Hepatocyte (in vitro differentiated cells): ENCODE measurements at regions not wholly inside any gene's neighbourhood (a gene's known extent, or its start where the extent isn't known, plus 50 kb on each side); places are given as distances from the start of the nearest gene placed in this dataset.

ENCODE experiments used
- DNase-seq: peaks from one replicate; pipeline ENCODE4 v3.0.0-alpha.2; 2016; ENCODE audit warnings: low spot score
- H2AFZ ChIP-seq: fragments of 200-600 bp; sonication (generic); 2 replicates; pipeline ENCODE4 v1.6.0; 2016; ENCODE audit warnings: antibody characterized with exemption, mild to moderate bottlenecking
- H3K27ac ChIP-seq: fragments of 200-600 bp; sonication (generic); 2 replicates; pipeline ENCODE4 v1.5.1; 2016; ENCODE audit warnings: mild to moderate bottlenecking
- H3K27me3 ChIP-seq: fragments of 200-600 bp; sonication (generic); 2 replicates; pipeline ENCODE4 v1.6.1; 2016
- H3K36me3 ChIP-seq: fragments of 200-600 bp; sonication (generic); replicated peaks from 2 replicates; pipeline ENCODE4 v1.5.1; 2016; ENCODE audit warnings: low read depth; ENCODE audit not compliant: insufficient read depth
- H3K4me1 ChIP-seq: fragments of 200-600 bp; sonication (generic); 2 replicates; pipeline ENCODE4 v1.5.1; 2016; ENCODE audit warnings: mild to moderate bottlenecking, moderate library complexity; ENCODE audit not compliant: insufficient read depth
- H3K4me2 ChIP-seq: fragments of 200-600 bp; sonication (generic); 2 replicates; pipeline ENCODE4 v1.6.0; 2016
- H3K4me3 ChIP-seq: fragments of 200-600 bp; sonication (generic); 2 replicates; pipeline ENCODE4 v1.5.1; 2016; ENCODE audit warnings: mild to moderate bottlenecking
- H3K79me2 ChIP-seq: fragments of 200-600 bp; sonication (generic); 2 replicates; pipeline ENCODE4 v1.6.0; 2017; ENCODE audit warnings: mild to moderate bottlenecking
- H3K9me2 ChIP-seq: fragments of 200-600 bp; sonication (generic); replicated peaks from 2 replicates; pipeline ENCODE4 v1.6.0; 2017; ENCODE audit warnings: mild to moderate bottlenecking; ENCODE audit not compliant: insufficient read depth
- H3K9me3 ChIP-seq: fragments of 200-600 bp; sonication (generic); 2 replicates; pipeline ENCODE4 v1.5.1; 2016; ENCODE audit warnings: low read depth, mild to moderate bottlenecking
- H4K20me1 ChIP-seq: fragments of 200-600 bp; sonication (generic); 2 replicates; pipeline ENCODE4 v1.6.0; 2016; ENCODE audit warnings: mild to moderate bottlenecking; ENCODE audit not compliant: insufficient read depth, poor library complexity, severe bottlenecking
- CTCF ChIP-seq: fragments of 200-600 bp; sonication (generic); IDR thresholded peaks from 2 replicates; pipeline ENCODE4 v1.5.1; 2016; ENCODE audit warnings: antibody characterized with exemption, mild to moderate bottlenecking; ENCODE audit not compliant: poor library complexity
- EZH2 ChIP-seq: fragments of 200-600 bp; sonication (generic); IDR thresholded peaks from 2 replicates; pipeline ENCODE4 v1.6.1; 2016; ENCODE audit warnings: antibody characterized with exemption, mild to moderate bottlenecking, borderline replicate concordance
- EZH2phosphoT487 ChIP-seq: fragments of 200-600 bp; sonication (generic); IDR thresholded peaks from one replicate; pipeline ENCODE4 v1.6.1; 2018; ENCODE audit warnings: antibody characterized with exemption, mild to moderate bottlenecking, low read depth, moderate library complexity; ENCODE audit not compliant: unreplicated experiment, severe bottlenecking
- WGBS: methylation state at CpG from one replicate; pipeline ENCODE4 v1.1.6; 2016; ENCODE audit warnings: low lambda C conversion rate; ENCODE audit errors: missing lambda C conversion rate; 5-methylcytosine and 5-hydroxymethylcytosine counted together

- Histone ChIP-seq H3K9me3 (no peaks in the 10 kb centered on the region), H2AFZ (no peak overlapping the region), H4K20me1 (no peaks in the 10 kb centered on the region), H3K27ac (no peak overlapping the region), H3K4me2 (no peak overlapping the region), H3K27me3 (no peaks in the 10 kb centered on the region), H3K36me3 (no peaks in the 10 kb centered on the region), H3K4me1 (no peaks in the 10 kb centered on the region), H3K9me2 (no peaks in the 10 kb centered on the region), H3K79me2 (no peaks in the 10 kb centered on the region), H3K4me3 (no peak overlapping the region)
- TF ChIP-seq EZH2: no peak
- DNase-seq: no peak
- WGBS: 86% methylated on average over 5 of the region's 5 CpGs
Measured at GRCh38 chr6:167465482-167465881, 140.6 kb downstream of the TTLL2 start.

GRCh38 chr6:167467282-167467681 lies 142.4 kb downstream of the TTLL2 start:
- TF ChIP-seq CTCF (no peak), EZH2phosphoT487 (no peak), EZH2 (no peak)
- 95% methylated on average over 9 of the region's 9 CpGs for WGBS

GRCh38 chr6:167467793-167468431 lies 143.0 kb downstream of the TTLL2 start:
- H3K9me2 ChIP-seq: no peaks in the 10 kb centered on the region
- no peaks in the 10 kb centered on the region for H4K20me1 ChIP-seq
- peaks cover 4% of the 10 kb centered on the region for H3K4me1 ChIP-seq
- H2AFZ ChIP-seq: no peak overlapping the region
- H3K27ac ChIP-seq: no peak overlapping the region
- no peak for DNase-seq
- TF ChIP-seq CTCF (no peak), EZH2 (no peak), EZH2phosphoT487 (no peak)
- H3K36me3 ChIP-seq: no peaks in the 10 kb centered on the region
- no peak overlapping the region for H3K4me2 ChIP-seq
- H3K4me3 ChIP-seq: no peak overlapping the region
- H3K9me3 ChIP-seq: no peaks in the 10 kb centered on the region
- WGBS: 95% methylated on average over 39 of the region's 39 CpGs
- no peaks in the 10 kb centered on the region for H3K79me2 ChIP-seq
- H3K27me3 ChIP-seq: no peaks in the 10 kb centered on the region

More at GRCh38 chr6:167467282-167467681, 142.4 kb downstream of the TTLL2 start:
- DNase-seq: no peak
- no peak overlapping the region for H2AFZ ChIP-seq
- no peaks in the 10 kb centered on the region for H3K4me1 ChIP-seq
- H3K27ac ChIP-seq: no peak overlapping the region
- H3K4me3 ChIP-seq: no peak overlapping the region
- H3K9me2 ChIP-seq: no peaks in the 10 kb centered on the region
- H3K79me2 ChIP-seq: no peaks in the 10 kb centered on the region
- no peaks in the 10 kb centered on the region for H3K9me3 ChIP-seq
- H3K27me3 ChIP-seq: no peaks in the 10 kb centered on the region
- H4K20me1 ChIP-seq: no peaks in the 10 kb centered on the region
- no peaks in the 10 kb centered on the region for H3K36me3 ChIP-seq
- H3K4me2 ChIP-seq: no peak overlapping the region

GRCh38 chr6:167469101-167469500 lies 144.2 kb downstream of the TTLL2 start:
- Histone ChIP-seq H3K4me3 (no peak overlapping the region), H3K27ac (no peak overlapping the region), H3K79me2 (no peaks in the 10 kb centered on the region), H2AFZ (no peak overlapping the region), H3K4me1 (peaks cover 7% of the 10 kb centered on the region), H3K27me3 (no peaks in the 10 kb centered on the region), H3K9me2 (no peaks in the 10 kb centered on the region), H3K36me3 (no peaks in the 10 kb centered on the region), H4K20me1 (no peaks in the 10 kb centered on the region), H3K4me2 (no peak overlapping the region), H3K9me3 (no peaks in the 10 kb centered on the region)
- TF ChIP-seq CTCF: no peak
- TF ChIP-seq EZH2phosphoT487: no peak
- no peak for TF ChIP-seq EZH2
- no peak for DNase-seq
- WGBS: 58% methylated on average over 3 of the region's 3 CpGs
